ENCODE measurements at regions not wholly inside any gene's neighbourhood (a gene's known extent, or its start where the extent isn't known, plus 50 kb on each side); places are given as distances from the start of the nearest gene placed in this dataset.

- no peaks in the 10 kb centered on the region for H3K36me3 ChIP-seq
- no peaks in the 10 kb centered on the region for H3K27me3 ChIP-seq
- no peaks in the 10 kb centered on the region for H3K4me1 ChIP-seq
- no peak overlapping the region for H3K27ac ChIP-seq
- 51 to 53% methylated on average over 2 of the region's 2 CpGs for WGBS, 2 donors
- no peaks in the 10 kb centered on the region for H3K9me3 ChIP-seq
- intact Hi-C loops (cut with DNase I): no loop called here
- DNase-seq: no peak
- TF ChIP-seq CTCF (IDR thresholded peaks at IDR 0.05) (no peak), POLR2A (IDR thresholded peaks at IDR 0.05) (no peak)
- H3K4me3 ChIP-seq: no peak overlapping the region
Measured at GRCh38 chr11:111091321-111091938, 154.1 kb upstream of the POU2AF2 start.

GRCh38 chr11:111089759-111090158, 155.8 kb upstream of the POU2AF2 start:
- DNase-seq: no peak
- Histone ChIP-seq H3K9me3 (no peaks in the 10 kb centered on the region), H3K27me3 (no peaks in the 10 kb centered on the region), H3K4me3 (no peak overlapping the region), H3K27ac (no peak overlapping the region), H3K4me1 (no peaks in the 10 kb centered on the region), H3K36me3 (no peaks in the 10 kb centered on the region)
- TF ChIP-seq POLR2A (IDR thresholded peaks at IDR 0.05) (no peak), CTCF (IDR thresholded peaks at IDR 0.05) (no peak)
- intact Hi-C loops (cut with DNase I): no loop called here
- WGBS, 2 donors: 60 to 70% methylated on average over 2 of the region's 2 CpGs

GRCh38 chr11:111088847-111089355, 156.6 kb upstream of the POU2AF2 start:
- no peaks in the 10 kb centered on the region for H3K4me1 ChIP-seq
- H3K4me3 ChIP-seq: no peak overlapping the region
- intact Hi-C loops (cut with DNase I): no loop called here
- TF ChIP-seq CTCF (IDR thresholded peaks at IDR 0.05): no peak
- TF ChIP-seq POLR2A (IDR thresholded peaks at IDR 0.05): no peak
- H3K36me3 ChIP-seq: no peaks in the 10 kb centered on the region
- WGBS, 2 donors: 63 to 71% methylated on average over 2 of the region's 2 CpGs
- no peaks in the 10 kb centered on the region for H3K27me3 ChIP-seq
- DNase-seq: no peak
- no peaks in the 10 kb centered on the region for H3K9me3 ChIP-seq
- H3K27ac ChIP-seq: no peak overlapping the region

GRCh38 chr11:111086058-111086457, 159.5 kb upstream of the POU2AF2 start:
- Histone ChIP-seq H3K27ac (no peak overlapping the region), H3K27me3 (no peaks in the 10 kb centered on the region), H3K9me3 (no peaks in the 10 kb centered on the region), H3K4me1 (no peaks in the 10 kb centered on the region), H3K36me3 (no peaks in the 10 kb centered on the region), H3K4me3 (no peak overlapping the region)
- WGBS, 2 donors: 55 to 58% methylated on average over 4 to 5 of the region's 5 CpGs
- TF ChIP-seq POLR2A (IDR thresholded peaks at IDR 0.05) (no peak), CTCF (IDR thresholded peaks at IDR 0.05) (no peak)
- no peak for DNase-seq
- intact Hi-C loops (cut with DNase I): no loop called here

- WGBS, 2 donors: 61 to 65% methylated on average over 5 of the region's 5 CpGs
- intact Hi-C loops (cut with DNase I): no loop called here
- Histone ChIP-seq H3K27me3 (no peaks in the 10 kb centered on the region), H3K27ac (no peak overlapping the region), H3K4me1 (no peaks in the 10 kb centered on the region), H3K4me3 (no peak overlapping the region), H3K36me3 (no peaks in the 10 kb centered on the region), H3K9me3 (no peaks in the 10 kb centered on the region)
- TF ChIP-seq CTCF (IDR thresholded peaks at IDR 0.05) (no peak), POLR2A (IDR thresholded peaks at IDR 0.05) (no peak)
- no peak for DNase-seq
Measured at GRCh38 chr11:111082664-111083063, 162.9 kb upstream of the POU2AF2 start.
